ENCODE measurements at regions not wholly inside any gene's neighbourhood (a gene's known extent, or its start where the extent isn't known, plus 50 kb on each side); places are given as distances from the start of the nearest gene placed in this dataset.

DNA sequence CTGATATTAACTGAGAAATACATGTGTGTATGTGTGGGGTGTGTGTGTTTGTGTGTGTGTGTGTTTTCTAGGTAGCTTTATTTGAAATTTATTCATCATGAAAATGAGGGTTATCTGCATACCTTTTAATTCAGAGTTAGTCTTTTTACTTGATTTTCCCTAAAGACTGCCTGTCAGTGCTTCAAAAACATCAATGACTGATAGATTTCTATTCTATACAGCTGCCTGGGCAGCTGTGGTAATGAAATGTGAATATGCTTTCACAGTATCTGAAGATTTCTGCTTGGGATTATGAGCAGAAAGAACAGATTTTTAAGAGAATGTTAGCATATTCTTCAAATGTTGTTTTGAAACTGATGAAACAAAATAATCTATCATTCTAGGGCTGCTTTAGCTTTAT is 119.7 kb upstream of the ZRANB2 start:
- H3K9ac ChIP-seq (ENCODE audit: low read length) = no peak overlapping the region
- no peak overlapping the region for H3K27ac ChIP-seq (ENCODE audit: low read length)
- no peaks in the 10 kb centered on the region for H3K4me1 ChIP-seq (ENCODE audit: low read length)
- H3K9me2 ChIP-seq (replicated peaks; ENCODE audit: insufficient read depth, low read length) = no peaks in the 10 kb centered on the region
- H3K4me2 ChIP-seq (ENCODE audit: low read depth, low read length, poor library complexity, severe bottlenecking) = no peak overlapping the region
- H3K36me3 ChIP-seq (ENCODE audit: insufficient read depth, low read length) = no peaks in the 10 kb centered on the region
- no peak overlapping the region for H3K4me3 ChIP-seq (ENCODE audit: low read length)
- H2AFZ ChIP-seq (ENCODE audit: low read length) = no peak overlapping the region
- H3K79me2 ChIP-seq (ENCODE audit: low read length) = no peaks in the 10 kb centered on the region
- no peaks in the 10 kb centered on the region for H3K9me3 ChIP-seq (ENCODE audit: low read length)
- no peaks in the 10 kb centered on the region for H4K20me1 ChIP-seq (ENCODE audit: insufficient read depth, low read depth, low read length)
- DNase-seq = no peak
- no peaks in the 10 kb centered on the region for H3K27me3 ChIP-seq (ENCODE audit: low read length)

DNA sequence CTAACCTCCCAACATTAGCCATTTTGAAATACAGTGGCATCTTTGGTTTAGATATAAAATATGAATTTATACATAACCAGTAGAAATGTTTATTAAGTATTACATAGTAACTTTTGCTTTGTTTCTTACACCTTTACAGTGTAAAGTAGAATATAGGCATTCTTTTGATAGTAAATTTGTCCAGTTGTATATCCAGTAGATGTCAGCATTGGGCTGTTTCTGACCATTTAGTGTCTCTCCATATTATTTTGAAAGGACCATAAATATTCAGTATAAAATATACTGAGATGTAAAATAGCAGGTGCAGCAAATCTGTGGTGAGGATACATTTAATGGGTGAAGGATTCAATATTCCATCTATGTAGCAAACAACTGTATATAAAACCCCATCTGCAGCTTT is 115.8 kb upstream of the ZRANB2 start:
- no peaks in the 10 kb centered on the region for H3K79me2 ChIP-seq (ENCODE audit: low read length)
- H3K9me3 ChIP-seq (ENCODE audit: low read length) = no peaks in the 10 kb centered on the region
- H3K36me3 ChIP-seq (ENCODE audit: insufficient read depth, low read length) = no peaks in the 10 kb centered on the region
- H3K9ac ChIP-seq (ENCODE audit: low read length) = no peak overlapping the region
- DNase-seq = peak; percentile 59
- H3K4me2 ChIP-seq (ENCODE audit: low read depth, low read length, poor library complexity, severe bottlenecking) = no peak overlapping the region
- no peak overlapping the region for H2AFZ ChIP-seq (ENCODE audit: low read length)
- H3K4me3 ChIP-seq (ENCODE audit: low read length) = no peak overlapping the region
- no peak overlapping the region for H3K27ac ChIP-seq (ENCODE audit: low read length)
- no peaks in the 10 kb centered on the region for H3K27me3 ChIP-seq (ENCODE audit: low read length)
- H4K20me1 ChIP-seq (ENCODE audit: insufficient read depth, low read depth, low read length) = no peaks in the 10 kb centered on the region
- no peaks in the 10 kb centered on the region; the same call in 1 of the 2 replicates for H3K9me2 ChIP-seq (replicated peaks; ENCODE audit: insufficient read depth, low read length)
- no peaks in the 10 kb centered on the region for H3K4me1 ChIP-seq (ENCODE audit: low read length)

- Histone ChIP-seq H3K4me2 (ENCODE audit: low read depth, low read length, poor library complexity, severe bottlenecking) (no peak overlapping the region), H2AFZ (ENCODE audit: low read length) (no peak overlapping the region), H3K4me3 (ENCODE audit: low read length) (no peak overlapping the region), H3K4me1 (ENCODE audit: low read length) (no peaks in the 10 kb centered on the region), H3K9me3 (ENCODE audit: low read length) (no peaks in the 10 kb centered on the region), H3K36me3 (ENCODE audit: insufficient read depth, low read length) (no peaks in the 10 kb centered on the region), H3K79me2 (ENCODE audit: low read length) (no peaks in the 10 kb centered on the region), H3K9ac (ENCODE audit: low read length) (no peak overlapping the region), H3K9me2 (replicated peaks; ENCODE audit: insufficient read depth, low read length) (no peaks in the 10 kb centered on the region; the same call in 1 of the 2 replicates), H4K20me1 (ENCODE audit: insufficient read depth, low read depth, low read length) (no peaks in the 10 kb centered on the region), H3K27ac (ENCODE audit: low read length) (no peak overlapping the region), H3K27me3 (ENCODE audit: low read length) (no peaks in the 10 kb centered on the region)
- DNase-seq = no peak
Measured at GRCh38 chr1:71193153-71193552, 112.3 kb upstream of the ZRANB2 start.

DNA sequence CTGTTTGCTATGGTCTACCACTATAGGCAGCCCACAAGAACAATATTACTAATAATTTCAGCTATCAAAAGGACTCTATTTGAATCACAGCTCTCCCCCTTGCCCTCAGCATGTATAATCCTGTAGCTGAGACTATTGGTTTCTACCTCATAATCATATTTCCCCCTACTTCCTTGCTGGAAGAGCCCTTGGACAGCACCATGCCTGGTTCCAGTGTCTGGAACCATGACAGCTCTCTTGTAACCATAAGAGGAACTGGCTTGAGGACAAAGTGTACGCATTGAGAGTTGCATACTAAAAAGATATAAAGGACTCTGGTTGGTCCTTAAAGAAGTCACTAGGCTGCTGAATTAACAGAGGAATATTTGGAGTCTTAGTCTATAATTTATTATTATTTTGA is 110.7 kb upstream of the ZRANB2 start:
- no peak for DNase-seq
- Histone ChIP-seq H3K9me2 (replicated peaks; ENCODE audit: insufficient read depth, low read length) (no peaks in the 10 kb centered on the region; the same call in 1 of the 2 replicates), H3K79me2 (ENCODE audit: low read length) (no peaks in the 10 kb centered on the region), H3K4me3 (ENCODE audit: low read length) (no peak overlapping the region), H3K27ac (ENCODE audit: low read length) (no peak overlapping the region), H3K36me3 (ENCODE audit: insufficient read depth, low read length) (no peaks in the 10 kb centered on the region), H3K4me1 (ENCODE audit: low read length) (no peaks in the 10 kb centered on the region), H3K9ac (ENCODE audit: low read length) (no peak overlapping the region), H3K9me3 (ENCODE audit: low read length) (no peaks in the 10 kb centered on the region), H3K27me3 (ENCODE audit: low read length) (no peaks in the 10 kb centered on the region), H2AFZ (ENCODE audit: low read length) (no peak overlapping the region), H3K4me2 (ENCODE audit: low read depth, low read length, poor library complexity, severe bottlenecking) (no peak overlapping the region), H4K20me1 (ENCODE audit: insufficient read depth, low read depth, low read length) (no peaks in the 10 kb centered on the region)

- no peak overlapping the region for H3K27ac ChIP-seq (ENCODE audit: low read length)
Measured at GRCh38 chr1:71190843-71191242, 110.0 kb upstream of the ZRANB2 start.

DNA sequence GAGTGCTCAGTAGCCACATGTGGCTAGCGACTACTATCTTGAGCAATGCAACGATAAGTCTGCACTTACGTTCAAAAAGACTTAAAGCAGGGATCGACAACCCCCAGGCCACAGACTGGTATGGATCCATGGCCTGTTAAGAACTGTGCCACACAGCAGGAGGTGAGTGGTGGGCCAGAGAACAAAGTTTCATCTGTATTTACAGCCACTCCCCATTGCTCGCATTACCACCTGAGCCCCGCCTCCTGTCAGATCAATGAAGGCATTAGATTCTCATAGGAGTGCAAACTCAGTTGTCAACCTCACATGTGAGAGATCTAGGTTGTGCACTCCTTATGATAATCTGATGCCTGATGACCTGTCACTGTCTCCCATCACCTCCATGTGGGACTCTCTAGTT is 103.6 kb upstream of the ZRANB2 start:
- H4K20me1 ChIP-seq (ENCODE audit: insufficient read depth, low read depth, low read length) = no peaks in the 10 kb centered on the region
- no peaks in the 10 kb centered on the region for H3K27me3 ChIP-seq (ENCODE audit: low read length)
- H3K9ac ChIP-seq (ENCODE audit: low read length) = no peak overlapping the region
- DNase-seq = no peak
- no peak overlapping the region for H3K27ac ChIP-seq (ENCODE audit: low read length)
- no peak overlapping the region for H3K4me2 ChIP-seq (ENCODE audit: low read depth, low read length, poor library complexity, severe bottlenecking)
- no peaks in the 10 kb centered on the region for H3K79me2 ChIP-seq (ENCODE audit: low read length)
- no peak overlapping the region for H3K4me3 ChIP-seq (ENCODE audit: low read length)
- H3K4me1 ChIP-seq (ENCODE audit: low read length) = no peaks in the 10 kb centered on the region
- no peaks in the 10 kb centered on the region for H3K36me3 ChIP-seq (ENCODE audit: insufficient read depth, low read length)
- no peaks in the 10 kb centered on the region for H3K9me2 ChIP-seq (replicated peaks; ENCODE audit: insufficient read depth, low read length)
- no peaks in the 10 kb centered on the region for H3K9me3 ChIP-seq (ENCODE audit: low read length)
- no peak overlapping the region for H2AFZ ChIP-seq (ENCODE audit: low read length)

More at GRCh38 chr1:71190843-71191242, 110.0 kb upstream of the ZRANB2 start:
- no peaks in the 10 kb centered on the region for H3K4me1 ChIP-seq (ENCODE audit: low read length)
- no peak overlapping the region for H3K4me3 ChIP-seq (ENCODE audit: low read length)
- H3K4me2 ChIP-seq (ENCODE audit: low read depth, low read length, poor library complexity, severe bottlenecking) = no peak overlapping the region
- H3K9ac ChIP-seq (ENCODE audit: low read length) = no peak overlapping the region
- no peaks in the 10 kb centered on the region for H3K36me3 ChIP-seq (ENCODE audit: insufficient read depth, low read length)
- no peaks in the 10 kb centered on the region for H3K79me2 ChIP-seq (ENCODE audit: low read length)
- no peaks in the 10 kb centered on the region for H3K9me3 ChIP-seq (ENCODE audit: low read length)
- H3K27me3 ChIP-seq (ENCODE audit: low read length) = no peaks in the 10 kb centered on the region
- no peaks in the 10 kb centered on the region for H4K20me1 ChIP-seq (ENCODE audit: insufficient read depth, low read depth, low read length)
- no peaks in the 10 kb centered on the region; the same call in 1 of the 2 replicates for H3K9me2 ChIP-seq (replicated peaks; ENCODE audit: insufficient read depth, low read length)
- no peak overlapping the region for H2AFZ ChIP-seq (ENCODE audit: low read length)
- no peak for DNase-seq

GRCh38 chr1:71179997-71180396 is 99.2 kb upstream of the ZRANB2 start:
- H3K4me3 ChIP-seq (ENCODE audit: low read length) = no peak overlapping the region
- no peak overlapping the region for H2AFZ ChIP-seq (ENCODE audit: low read length)
- no peaks in the 10 kb centered on the region for H3K9me3 ChIP-seq (ENCODE audit: low read length)
- H3K4me1 ChIP-seq (ENCODE audit: low read length) = no peaks in the 10 kb centered on the region
- DNase-seq = no peak
- no peaks in the 10 kb centered on the region for H3K9me2 ChIP-seq (replicated peaks; ENCODE audit: insufficient read depth, low read length)
- H4K20me1 ChIP-seq (ENCODE audit: insufficient read depth, low read depth, low read length) = no peaks in the 10 kb centered on the region
- no peak overlapping the region for H3K4me2 ChIP-seq (ENCODE audit: low read depth, low read length, poor library complexity, severe bottlenecking)
- H3K9ac ChIP-seq (ENCODE audit: low read length) = no peak overlapping the region
- H3K36me3 ChIP-seq (ENCODE audit: insufficient read depth, low read length) = no peaks in the 10 kb centered on the region
- no peaks in the 10 kb centered on the region for H3K27me3 ChIP-seq (ENCODE audit: low read length)
- H3K27ac ChIP-seq (ENCODE audit: low read length) = no peak overlapping the region
- H3K79me2 ChIP-seq (ENCODE audit: low read length) = no peaks in the 10 kb centered on the region

DNA sequence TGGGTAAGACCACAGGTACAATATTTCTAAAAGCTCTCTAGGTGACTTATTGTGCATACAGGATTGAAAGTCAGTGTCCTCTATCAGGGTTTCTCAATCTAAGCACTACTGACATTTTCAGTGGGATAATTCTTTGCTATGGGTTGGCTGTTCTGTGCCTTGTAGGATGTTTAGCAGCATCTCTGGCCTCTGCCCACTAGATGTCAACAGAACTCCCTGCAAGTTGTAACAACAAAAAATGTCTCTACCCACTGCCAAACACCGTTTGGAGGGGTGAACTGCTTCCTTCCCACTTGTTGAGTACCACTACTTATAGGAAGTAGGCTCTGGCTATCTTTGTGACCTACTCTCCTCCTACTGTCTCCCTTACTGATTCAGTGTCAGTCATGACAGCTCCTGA is 90.1 kb upstream of the ZRANB2 start:
- Histone ChIP-seq H3K79me2 (ENCODE audit: low read length) (no peaks in the 10 kb centered on the region), H2AFZ (ENCODE audit: low read length) (no peak overlapping the region), H3K9me2 (replicated peaks; ENCODE audit: insufficient read depth, low read length) (no peaks in the 10 kb centered on the region), H4K20me1 (ENCODE audit: insufficient read depth, low read depth, low read length) (no peaks in the 10 kb centered on the region), H3K4me2 (ENCODE audit: low read depth, low read length, poor library complexity, severe bottlenecking) (no peak overlapping the region), H3K4me3 (ENCODE audit: low read length) (no peak overlapping the region), H3K27me3 (ENCODE audit: low read length) (no peaks in the 10 kb centered on the region), H3K9ac (ENCODE audit: low read length) (no peak overlapping the region), H3K36me3 (ENCODE audit: insufficient read depth, low read length) (no peaks in the 10 kb centered on the region), H3K9me3 (ENCODE audit: low read length) (no peaks in the 10 kb centered on the region), H3K27ac (ENCODE audit: low read length) (no peak overlapping the region), H3K4me1 (ENCODE audit: low read length) (no peaks in the 10 kb centered on the region)
- DNase-seq = no peak

DNA sequence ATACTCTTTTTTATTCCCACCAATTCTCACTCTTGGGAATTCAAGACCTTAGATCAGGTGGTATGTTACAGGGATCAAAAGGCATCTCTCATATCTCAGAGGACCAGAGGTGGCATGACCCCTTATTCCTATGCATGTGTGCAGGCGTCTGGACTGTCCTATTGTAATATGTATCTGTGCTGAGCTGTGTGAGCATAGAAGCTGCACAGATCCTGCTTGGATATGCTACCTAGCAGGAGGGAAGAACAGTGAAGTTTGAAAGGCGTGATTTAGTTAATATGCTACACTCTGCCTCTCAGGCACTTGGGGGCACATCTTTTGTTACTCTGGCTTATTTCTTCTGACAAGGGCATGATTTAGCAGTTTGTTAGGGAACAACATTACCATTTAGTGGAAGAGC is 86.7 kb upstream of the ZRANB2 start:
- Histone ChIP-seq H3K27ac (ENCODE audit: low read length) (no peak overlapping the region), H3K36me3 (ENCODE audit: insufficient read depth, low read length) (no peaks in the 10 kb centered on the region), H3K4me1 (ENCODE audit: low read length) (no peaks in the 10 kb centered on the region), H3K4me3 (ENCODE audit: low read length) (no peak overlapping the region), H3K9me2 (replicated peaks; ENCODE audit: insufficient read depth, low read length) (no peaks in the 10 kb centered on the region), H3K79me2 (ENCODE audit: low read length) (no peaks in the 10 kb centered on the region), H4K20me1 (ENCODE audit: insufficient read depth, low read depth, low read length) (no peaks in the 10 kb centered on the region), H3K9ac (ENCODE audit: low read length) (no peak overlapping the region), H3K27me3 (ENCODE audit: low read length) (no peaks in the 10 kb centered on the region), H2AFZ (ENCODE audit: low read length) (no peak overlapping the region), H3K4me2 (ENCODE audit: low read depth, low read length, poor library complexity, severe bottlenecking) (no peak overlapping the region), H3K9me3 (ENCODE audit: low read length) (no peaks in the 10 kb centered on the region)
- DNase-seq = no peak
